ENCODE measurements at regions not wholly inside any gene's neighbourhood (a gene's known extent, or its start where the extent isn't known, plus 50 kb on each side); places are given as distances from the start of the nearest gene placed in this dataset.

DNA sequence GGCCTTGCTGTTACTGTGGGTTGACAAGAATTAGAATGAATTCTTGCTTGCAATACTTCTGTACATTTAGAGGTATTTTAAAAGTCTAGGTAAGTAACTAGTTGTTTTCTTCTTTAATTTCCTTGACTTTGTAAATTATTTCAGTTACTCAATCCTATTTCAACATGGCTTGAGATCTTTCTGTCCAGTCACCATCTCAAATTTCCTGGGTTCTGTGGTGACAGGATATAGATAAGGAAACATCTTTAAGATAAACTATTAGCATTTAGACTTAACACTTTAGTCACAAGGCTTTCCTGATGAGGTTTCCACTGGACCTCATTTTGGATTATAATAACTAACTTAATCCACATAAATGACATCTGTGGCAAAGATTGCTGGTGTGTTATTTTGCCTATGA is 195.9 kb upstream of the DPH6 start:
- intact Hi-C loops (cut with micrococcal nuclease), result no loop called here
- no peak for TF ChIP-seq CTCF (IDR thresholded peaks at IDR 0.05; ENCODE audit: unreplicated experiment)
- peaks cover 13% of the 10 kb centered on the region for H3K4me1 Mint-ChIP-seq (ENCODE audit: insufficient read depth, unreplicated experiment)
- H3K27me3 Mint-ChIP-seq (ENCODE audit: insufficient read depth, unreplicated experiment), result no peaks in the 10 kb centered on the region
- CTCF ChIA-PET, result interaction anchor here (0.7 to 3.0 kb wide), 3 partner anchors 10 to 760 kb away, joined by 3 to 29 read pairs (median 7); no protein-coding TSS in a partner anchor
- H3K4me3 Mint-ChIP-seq (ENCODE audit: unreplicated experiment), result no peak overlapping the region
- DNase-seq (ENCODE audit: unreplicated experiment), result no peak
- POLR2A ChIA-PET, result no interaction called here
- no peaks in the 10 kb centered on the region for H3K36me3 Mint-ChIP-seq (ENCODE audit: insufficient read depth, unreplicated experiment)
- no peaks in the 10 kb centered on the region for H3K9me3 Mint-ChIP-seq (ENCODE audit: unreplicated experiment)
- no peak overlapping the region for H3K27ac Mint-ChIP-seq (ENCODE audit: low read depth, unreplicated experiment)
- BruUV-seq (replicated peaks), result no TSS peak

DNA sequence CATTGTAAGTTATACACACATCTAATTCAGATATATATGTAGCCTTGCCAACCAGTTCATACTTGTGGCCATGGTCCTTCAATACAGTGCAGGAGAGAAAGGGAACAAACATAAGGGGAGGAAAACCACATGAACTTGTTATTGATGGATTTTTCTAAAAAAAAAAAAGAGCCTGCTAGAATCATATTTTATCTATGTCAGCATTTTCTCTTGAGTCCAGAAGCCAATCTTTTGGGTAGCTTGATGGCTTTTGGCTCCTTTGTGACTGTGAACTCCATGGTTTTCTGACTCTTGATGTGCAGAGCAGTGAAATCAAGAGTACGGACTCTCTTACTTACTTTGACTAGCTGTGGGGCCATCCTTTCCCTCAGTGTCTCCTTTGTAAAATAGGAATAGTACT is 197.4 kb upstream of the DPH6 start:
- Mint-ChIP-seq H3K27me3 (ENCODE audit: insufficient read depth, unreplicated experiment) (no peaks in the 10 kb centered on the region), H3K27ac (ENCODE audit: low read depth, unreplicated experiment) (no peak overlapping the region), H3K4me3 (ENCODE audit: unreplicated experiment) (no peak overlapping the region), H3K4me1 (ENCODE audit: insufficient read depth, unreplicated experiment) (peaks cover 9% of the 10 kb centered on the region), H3K36me3 (ENCODE audit: insufficient read depth, unreplicated experiment) (no peaks in the 10 kb centered on the region), H3K9me3 (ENCODE audit: unreplicated experiment) (no peaks in the 10 kb centered on the region)
- DNase-seq (ENCODE audit: unreplicated experiment), result no peak
- no TSS peak for BruUV-seq (replicated peaks)
- intact Hi-C loops (cut with micrococcal nuclease), result no loop called here
- no peak for TF ChIP-seq CTCF (IDR thresholded peaks at IDR 0.05; ENCODE audit: unreplicated experiment)
- POLR2A ChIA-PET, result no interaction called here
- CTCF ChIA-PET, result interaction anchor here (0.6 to 1.5 kb wide), 5 partner anchors 8 to 1395 kb away, joined by 3 to 9 read pairs (median 3); no protein-coding TSS in a partner anchor

DNA sequence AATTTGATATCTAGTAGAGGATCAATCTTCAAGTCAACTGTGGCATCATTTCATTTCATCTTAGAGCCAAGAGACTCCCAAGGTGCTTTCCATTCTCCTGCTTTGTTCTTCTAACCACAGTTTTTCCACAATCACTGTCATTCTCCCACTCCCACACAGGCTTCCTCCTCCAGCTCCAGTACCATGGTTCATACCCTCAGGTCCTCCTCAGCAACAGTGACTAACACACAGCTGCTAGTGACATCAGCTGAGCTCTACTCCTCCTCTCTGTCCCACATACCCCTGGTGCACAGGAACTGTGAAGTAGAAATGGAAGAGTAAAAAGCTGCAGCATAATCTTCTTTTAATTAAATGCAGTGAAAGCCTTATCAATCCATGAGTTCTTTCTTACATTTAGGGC is 200.2 kb upstream of the DPH6 start:
- no peak for TF ChIP-seq CTCF (IDR thresholded peaks at IDR 0.05; ENCODE audit: unreplicated experiment)
- Mint-ChIP-seq H3K4me1 (ENCODE audit: insufficient read depth, unreplicated experiment) (peaks cover 5% of the 10 kb centered on the region), H3K27ac (ENCODE audit: low read depth, unreplicated experiment) (no peak overlapping the region), H3K4me3 (ENCODE audit: unreplicated experiment) (no peak overlapping the region), H3K9me3 (ENCODE audit: unreplicated experiment) (no peaks in the 10 kb centered on the region), H3K36me3 (ENCODE audit: insufficient read depth, unreplicated experiment) (no peaks in the 10 kb centered on the region), H3K27me3 (ENCODE audit: insufficient read depth, unreplicated experiment) (no peaks in the 10 kb centered on the region)
- POLR2A ChIA-PET, result interaction anchor here (1.1 kb wide), 1 partner anchor 50 kb away, joined by 3 read pairs; no protein-coding TSS in a partner anchor
- intact Hi-C loops (cut with micrococcal nuclease), result no loop called here
- BruUV-seq (replicated peaks), result no TSS peak
- CTCF ChIA-PET, result interaction anchor here (1.1 kb wide), 1 partner anchor 198 kb away, joined by 3 read pairs; no protein-coding TSS in a partner anchor
- no peak for DNase-seq (ENCODE audit: unreplicated experiment)

- POLR2A ChIA-PET, result no interaction called here
- CTCF ChIA-PET, result interaction anchor here (0.6 kb wide), 3 partner anchors 19 to 1282 kb away, joined by 3 to 4 read pairs (median 3); no protein-coding TSS in a partner anchor
- Mint-ChIP-seq H3K4me3 (ENCODE audit: unreplicated experiment) (no peak overlapping the region), H3K4me1 (ENCODE audit: insufficient read depth, unreplicated experiment) (peaks cover 5% of the 10 kb centered on the region), H3K27me3 (ENCODE audit: insufficient read depth, unreplicated experiment) (no peaks in the 10 kb centered on the region), H3K36me3 (ENCODE audit: insufficient read depth, unreplicated experiment) (no peaks in the 10 kb centered on the region), H3K9me3 (ENCODE audit: unreplicated experiment) (no peaks in the 10 kb centered on the region), H3K27ac (ENCODE audit: low read depth, unreplicated experiment) (no peak overlapping the region)
- DNase-seq (ENCODE audit: unreplicated experiment), result no peak
- BruUV-seq (replicated peaks), result no TSS peak
- no peak for TF ChIP-seq CTCF (IDR thresholded peaks at IDR 0.05; ENCODE audit: unreplicated experiment)
- intact Hi-C loops (cut with micrococcal nuclease), result no loop called here
Observed at GRCh38 chr15:35748105-35748504, 202.1 kb upstream of the DPH6 start.

Data from MCF 10A (cell line).